RWPE1 (cell line): ENCODE measurements at regions not wholly inside any gene's neighbourhood (a gene's known extent, or its start where the extent isn't known, plus 50 kb on each side); places are given as distances from the start of the nearest gene placed in this dataset.

Experiments
- CTCF ChIA-PET: fragments of 350-600 bp; sonication (Branson Sonifier 250); formaldehyde crosslinking; extraction: SDS; loops from one replicate; lab custom pipeline; 2021; lab: Yijun Ruan, JAX
- POLR2A ChIA-PET: fragments of 400-600 bp; formaldehyde crosslinking; extraction: SDS; loops from one replicate; lab custom pipeline; 2020; ENCODE audit warnings: antibody characterized with exemption; ENCODE audit not compliant: low non-redundant PET; lab: Yijun Ruan, JAX
- DNase-seq: peaks from one replicate; pipeline ENCODE4 v3.0.0; 2012; ENCODE audit warnings: low spot score
- H3K27ac ChIP-seq: fragments of 450-650 bp; 2 replicates; pipeline ENCODE4 v1.5.1; 2017
- TF ChIP-seq, protein P1 (sequence below): fragments of 450-650 bp; conservative IDR thresholded peaks from 2 replicates; pipeline ENCODE4 v1.5.1; 2017; ENCODE audit warnings: low read depth, mild to moderate bottlenecking

DNA sequence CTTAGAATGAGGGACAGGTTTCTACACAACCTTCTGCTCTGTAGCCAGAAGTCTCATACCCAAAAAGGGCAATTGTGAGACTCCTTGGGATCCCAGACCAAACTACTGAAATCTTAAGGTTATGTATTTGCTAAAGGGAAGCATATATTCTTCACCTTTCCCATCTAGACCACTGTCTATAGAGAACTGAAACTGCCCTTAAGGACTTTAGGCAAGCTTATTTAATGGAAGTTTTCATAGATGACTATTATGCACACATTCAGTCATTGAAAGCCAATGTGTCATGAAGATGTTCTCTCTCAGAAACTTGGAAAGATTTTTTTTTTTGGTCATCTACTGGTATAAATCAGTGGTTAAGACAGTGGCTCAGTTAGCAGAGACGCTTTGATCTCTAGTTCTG lies 365.3 kb downstream of the MCTP2 start:
- POLR2A ChIA-PET: no interaction called here
- CTCF ChIA-PET: no interaction called here

DNA sequence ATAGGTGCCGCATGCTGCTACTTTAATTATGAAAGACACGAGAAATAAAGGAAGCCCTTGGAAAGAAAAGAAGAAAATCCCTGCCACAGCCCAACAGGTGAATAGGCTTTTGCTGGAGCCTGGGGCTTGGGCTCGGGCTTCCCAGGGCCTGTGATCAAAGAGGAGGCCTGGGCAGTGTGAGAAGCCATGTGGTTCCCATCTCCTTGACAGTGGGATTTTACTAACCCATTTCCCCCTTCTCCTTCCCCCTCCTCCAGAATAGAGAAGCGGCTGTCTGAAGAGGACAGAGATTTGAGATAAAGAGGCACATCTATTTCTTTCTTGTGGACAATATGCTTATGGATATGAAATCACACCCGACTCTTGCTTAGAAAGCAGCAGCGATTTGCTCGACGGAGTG lies 369.1 kb downstream of the MCTP2 start:
- TF ChIP-seq, protein P1, sequence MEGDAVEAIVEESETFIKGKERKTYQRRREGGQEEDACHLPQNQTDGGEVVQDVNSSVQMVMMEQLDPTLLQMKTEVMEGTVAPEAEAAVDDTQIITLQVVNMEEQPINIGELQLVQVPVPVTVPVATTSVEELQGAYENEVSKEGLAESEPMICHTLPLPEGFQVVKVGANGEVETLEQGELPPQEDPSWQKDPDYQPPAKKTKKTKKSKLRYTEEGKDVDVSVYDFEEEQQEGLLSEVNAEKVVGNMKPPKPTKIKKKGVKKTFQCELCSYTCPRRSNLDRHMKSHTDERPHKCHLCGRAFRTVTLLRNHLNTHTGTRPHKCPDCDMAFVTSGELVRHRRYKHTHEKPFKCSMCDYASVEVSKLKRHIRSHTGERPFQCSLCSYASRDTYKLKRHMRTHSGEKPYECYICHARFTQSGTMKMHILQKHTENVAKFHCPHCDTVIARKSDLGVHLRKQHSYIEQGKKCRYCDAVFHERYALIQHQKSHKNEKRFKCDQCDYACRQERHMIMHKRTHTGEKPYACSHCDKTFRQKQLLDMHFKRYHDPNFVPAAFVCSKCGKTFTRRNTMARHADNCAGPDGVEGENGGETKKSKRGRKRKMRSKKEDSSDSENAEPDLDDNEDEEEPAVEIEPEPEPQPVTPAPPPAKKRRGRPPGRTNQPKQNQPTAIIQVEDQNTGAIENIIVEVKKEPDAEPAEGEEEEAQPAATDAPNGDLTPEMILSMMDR: no peak
- DNase-seq: no peak
- no peak overlapping the region for H3K27ac ChIP-seq
- ChIA-PET CTCF (no interaction called here), POLR2A (no interaction called here)

More for the DNA sequence above, 365.3 kb downstream of the MCTP2 start:
- TF ChIP-seq, protein P1: no peak
- no peak for DNase-seq
- no peak overlapping the region for H3K27ac ChIP-seq

- TF ChIP-seq, protein P1: no peak
- DNase-seq: no peak
- no peak overlapping the region for H3K27ac ChIP-seq
- ChIA-PET POLR2A (no interaction called here), CTCF (no interaction called here)
These were observed 371.6 kb downstream of the MCTP2 start for GRCh38 chr15:94602754-94603470.

DNA sequence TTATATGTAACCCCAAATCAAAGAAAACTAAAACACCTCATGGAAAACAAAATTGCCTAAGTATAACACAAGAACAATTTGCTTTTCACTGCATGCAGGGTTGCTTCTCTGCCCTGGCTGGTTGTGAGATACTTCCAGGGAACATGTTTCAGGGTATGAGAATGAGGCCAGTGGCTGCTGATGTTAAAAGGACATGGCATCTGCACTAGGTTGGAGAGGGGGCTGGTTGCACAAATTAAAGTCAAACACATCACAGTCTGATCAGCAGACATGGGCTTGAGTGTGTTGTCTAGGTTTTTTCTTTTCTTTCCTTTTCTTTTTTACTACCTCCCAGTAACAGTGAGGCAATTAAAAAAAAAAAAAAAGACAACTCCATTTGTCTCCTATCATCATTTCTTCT lies 374.9 kb downstream of the MCTP2 start:
- no peak overlapping the region for H3K27ac ChIP-seq
- TF ChIP-seq, protein P1: no peak
- no peak for DNase-seq
- POLR2A ChIA-PET: no interaction called here
- CTCF ChIA-PET: interaction anchor here (1.0 kb wide), 1 partner anchor 15 kb away, joined by 4 read pairs; no protein-coding TSS in a partner anchor

GRCh38 chr15:94607176-94607654 lies 375.9 kb downstream of the MCTP2 start:
- no peak overlapping the region for H3K27ac ChIP-seq
- ChIA-PET POLR2A (no interaction called here), CTCF (interaction anchor here (0.7 to 1.0 kb wide), 2 partner anchors 16 to 418 kb away, joined by 4 read pairs; no protein-coding TSS in a partner anchor)
- DNase-seq: no peak
- TF ChIP-seq, protein P1: no peak

GRCh38 chr15:94610069-94610468 lies 378.7 kb downstream of the MCTP2 start:
- no peak for DNase-seq
- TF ChIP-seq, protein P1: no peak

More at GRCh38 chr15:94610069-94610468, 378.7 kb downstream of the MCTP2 start:
- CTCF ChIA-PET: no interaction called here
- POLR2A ChIA-PET: no interaction called here
- H3K27ac ChIP-seq: no peak overlapping the region
